ENCODE measurements at regions not wholly inside any gene's neighbourhood (a gene's known extent, or its start where the extent isn't known, plus 50 kb on each side); places are given as distances from the start of the nearest gene placed in this dataset.

DNA sequence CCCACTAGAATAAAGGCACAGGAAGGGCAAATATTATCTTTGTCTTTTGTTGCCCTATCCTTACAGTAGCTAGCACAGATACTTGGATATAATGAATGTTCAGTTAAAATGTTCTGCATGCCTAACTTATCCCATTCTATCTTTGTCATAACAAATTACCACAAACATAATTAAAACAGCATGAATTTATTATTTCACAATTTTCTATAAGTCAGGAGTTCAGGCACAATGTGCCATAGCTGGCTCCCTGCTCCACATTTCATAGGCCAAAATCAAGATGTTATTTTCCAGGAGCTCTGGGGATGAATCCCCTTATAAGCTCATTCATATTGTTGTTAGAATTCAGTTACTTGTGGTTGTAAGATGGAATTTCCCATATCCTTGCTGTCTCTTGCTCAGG lies 975.5 kb downstream of the IGSF11 start:
- no peak for TF ChIP-seq EZH2phosphoT487 (IDR thresholded peaks at IDR 0.05; ENCODE audit: borderline replicate concordance, low read length)
- TF ChIP-seq CTCF (conservative IDR thresholded peaks at IDR 0.05; ENCODE audit: low read depth, low read length), result no peak
- TF ChIP-seq EZH2 (IDR thresholded peaks at IDR 0.05; ENCODE audit: low read length, unreplicated experiment), result no peak

All from PC-3 (cell line).